GM21737 (cell line): ENCODE measurements at regions not wholly inside any gene's neighbourhood (a gene's known extent, or its start where the extent isn't known, plus 50 kb on each side); places are given as distances from the start of the nearest gene placed in this dataset.

Experiments used
- ATAC-seq: cut with Tn5 transposase; IDR thresholded peaks from one replicate; pipeline ENCODE4 v1.9.1; 2021; ENCODE audit warnings: mild to moderate bottlenecking, moderate library complexity; ENCODE audit not compliant: unreplicated experiment

GRCh38 chr17:77507111-77507885 lies 366.5 kb downstream of the SEC14L1 start:
- ATAC-seq: no peak

- ATAC-seq: no peak
Measured at GRCh38 chr17:77508047-77508715, 367.4 kb downstream of the SEC14L1 start.

GRCh38 chr17:77509089-77509488 lies 368.3 kb downstream of the SEC14L1 start:
- ATAC-seq: no peak

- ATAC-seq: no peak
Measured at GRCh38 chr17:77509599-77509998, 368.8 kb downstream of the SEC14L1 start.

- ATAC-seq: no peak
Measured at GRCh38 chr17:77510133-77510796, 369.5 kb downstream of the SEC14L1 start.

GRCh38 chr17:77511514-77512061 lies 370.8 kb downstream of the SEC14L1 start:
- no peak for ATAC-seq

- no peak for ATAC-seq
Measured at GRCh38 chr17:77512062-77512946, 371.5 kb downstream of the SEC14L1 start.

- ATAC-seq: no peak
Measured at GRCh38 chr17:77513045-77513444, 372.3 kb downstream of the SEC14L1 start.

- ATAC-seq: no peak
Measured at GRCh38 chr17:77515227-77515626, 374.5 kb downstream of the SEC14L1 start.

- no peak for ATAC-seq
Measured at GRCh38 chr17:77516902-77517301, 376.1 kb downstream of the SEC14L1 start.

GRCh38 chr17:77521076-77521475 lies 380.3 kb downstream of the SEC14L1 start:
- no peak for ATAC-seq

- no peak for ATAC-seq
Measured at GRCh38 chr17:77523540-77523939, 382.8 kb downstream of the SEC14L1 start.

- ATAC-seq: no peak
Measured at GRCh38 chr17:77526259-77526711, 385.5 kb downstream of the SEC14L1 start.

- ATAC-seq: no peak
Measured at GRCh38 chr17:77526728-77527350, 386.1 kb downstream of the SEC14L1 start.

GRCh38 chr17:77527409-77527808 lies 386.6 kb downstream of the SEC14L1 start:
- ATAC-seq: no peak

GRCh38 chr17:77527836-77528505 lies 387.2 kb downstream of the SEC14L1 start:
- ATAC-seq: no peak

- ATAC-seq: no peak
Measured at GRCh38 chr17:77528516-77529327, 388.0 kb downstream of the SEC14L1 start.

GRCh38 chr17:77529328-77529650 lies 388.5 kb downstream of the SEC14L1 start:
- ATAC-seq: no peak

- no peak for ATAC-seq
Measured at GRCh38 chr17:77530591-77530990, 389.8 kb downstream of the SEC14L1 start.
